Fibroblast of skin of left quadriceps (primary cell): ENCODE measurements at regions not wholly inside any gene's neighbourhood (a gene's known extent, or its start where the extent isn't known, plus 50 kb on each side); places are given as distances from the start of the nearest gene placed in this dataset.
"Not testable (repeated sequence)": the region's sequence is repeated elsewhere in the genome, so short reads cannot be mapped to it uniquely, and the experiment has no call there.

Source experiments
- DNase-seq, 2 experiments: peaks; one replicate each; pipeline ENCODE4 v3.0.0-alpha.2; 2013; ENCODE audit warnings: low read depth in 2 of 2

- DNase-seq: no peak
Observed at GRCh38 chr20:48490961-48491831, 336.6 kb downstream of the PREX1 start.

GRCh38 chr20:48490341-48490740 lies 337.5 kb downstream of the PREX1 start:
- not testable (repeated sequence) for DNase-seq

GRCh38 chr20:48489656-48490055 lies 338.1 kb downstream of the PREX1 start:
- no peak for DNase-seq

- DNase-seq: no peak
Observed at GRCh38 chr20:48489046-48489463, 338.7 kb downstream of the PREX1 start.

- not testable (repeated sequence) for DNase-seq
Observed at GRCh38 chr20:48488334-48489034, 339.3 kb downstream of the PREX1 start.

GRCh38 chr20:48486065-48486464 lies 341.7 kb downstream of the PREX1 start:
- no peak for DNase-seq

GRCh38 chr20:48485153-48485552 lies 342.6 kb downstream of the PREX1 start:
- DNase-seq: not testable (repeated sequence)

GRCh38 chr20:48483334-48484066 lies 344.3 kb downstream of the PREX1 start:
- no peak for DNase-seq

GRCh38 chr20:48482790-48483189 lies 345.0 kb downstream of the PREX1 start:
- DNase-seq: no peak

- no peak for DNase-seq
Observed at GRCh38 chr20:48480216-48480772, 347.5 kb downstream of the PREX1 start.

- DNase-seq: no peak
Observed at GRCh38 chr20:48478806-48479585, 348.8 kb downstream of the PREX1 start.

GRCh38 chr20:48478370-48478769 lies 349.4 kb downstream of the PREX1 start:
- no peak for DNase-seq

GRCh38 chr20:48476854-48477253 lies 350.9 kb downstream of the PREX1 start:
- DNase-seq: no peak

GRCh38 chr20:48474022-48474421 lies 353.8 kb downstream of the PREX1 start:
- no peak for DNase-seq

GRCh38 chr20:48471759-48472408 lies 355.9 kb downstream of the PREX1 start:
- DNase-seq: no peak

GRCh38 chr20:48471176-48471575 lies 356.6 kb downstream of the PREX1 start:
- no peak for DNase-seq

GRCh38 chr20:48470141-48470540 lies 357.7 kb downstream of the PREX1 start:
- DNase-seq: no peak

- no peak for DNase-seq
Observed at GRCh38 chr20:48469026-48469425, 358.8 kb downstream of the PREX1 start.

- DNase-seq: no peak
Observed at GRCh38 chr20:48468571-48468970, 359.2 kb downstream of the PREX1 start.

GRCh38 chr20:48467622-48468021 lies 360.2 kb downstream of the PREX1 start:
- DNase-seq: no peak

GRCh38 chr20:48465271-48465670 lies 362.5 kb downstream of the PREX1 start:
- no peak for DNase-seq
